Peyer's patch (tissue), 4 donors: ENCODE measurements at regions not wholly inside any gene's neighbourhood (a gene's known extent, or its start where the extent isn't known, plus 50 kb on each side); places are given as distances from the start of the nearest gene placed in this dataset.

ENCODE experiments used
- DNase-seq, 3 donors: peaks; one replicate each; pipeline ENCODE4 v3.0.0-alpha.2; 2017 to 2019
- H3K27ac ChIP-seq, 4 donors: fragments of 200-600 bp; sonication (generic); one replicate each; pipeline ENCODE4 v1.5.1; 2016 to 2019
- H3K27me3 ChIP-seq, 2 donors: fragments of 200-600 bp; sonication (generic); one replicate each; pipeline ENCODE4 v1.5.1; 2019
- H3K36me3 ChIP-seq, 3 donors: fragments of 200-600 bp; sonication (generic); one replicate each; pipeline ENCODE4 v1.5.1; 2016 to 2019
- H3K4me1 ChIP-seq, 4 donors: fragments of 200-600 bp; sonication (generic); one replicate each; pipeline ENCODE4 v1.5.1; 2016 to 2019
- H3K4me3 ChIP-seq, 4 donors: fragments of 200-600 bp; sonication (generic); 1 replicate in 3 of 4; 2 replicates in 1 of 4; pipeline ENCODE4 v1.5.1; 2016 to 2019; ENCODE audit warnings: mild to moderate bottlenecking in 1 of 4
- H3K9me3 ChIP-seq, 4 donors: fragments of 200-600 bp; sonication (generic); one replicate each; pipeline ENCODE4 v1.5.1; 2016 to 2019; ENCODE audit warnings: mild to moderate bottlenecking in 1 of 4
- CTCF ChIP-seq, 6 experiments: fragments of 450-650 bp in 4 of 6; fragments of 200-600 bp in 2 of 6; sonication (generic) in 1 of 6; IDR thresholded peaks; one replicate each; pipeline ENCODE4 v1.5.1; 2017 to 2019; ENCODE audit warnings: antibody characterized with exemption in 6 of 6, mild to moderate bottlenecking in 3 of 6, moderate library complexity in 1 of 6
- POLR2A ChIP-seq, 2 donors: fragments of 450-650 bp; IDR thresholded peaks; one replicate each; pipeline ENCODE4 v1.5.1; 2017; ENCODE audit warnings: antibody characterized with exemption in 2 of 2, mild to moderate bottlenecking in 2 of 2, moderate library complexity in 2 of 2

- H3K9me3 ChIP-seq, result no peaks in the 10 kb centered on the region
- DNase-seq, result no peak
- H3K36me3 ChIP-seq, result no peaks in the 10 kb centered on the region
- H3K4me1 ChIP-seq, result no peaks in the 10 kb centered on the region
- no peak overlapping the region for H3K4me3 ChIP-seq
- TF ChIP-seq CTCF (IDR thresholded peaks at IDR 0.05) (no peak), POLR2A (IDR thresholded peaks at IDR 0.05) (no peak)
- no peaks in the 10 kb centered on the region for H3K27me3 ChIP-seq
- no peak overlapping the region for H3K27ac ChIP-seq
Measured at GRCh38 chr13:65856431-65856830, 1373.7 kb downstream of the PCDH9 start.

GRCh38 chr13:65855242-65855805, 1374.8 kb downstream of the PCDH9 start:
- no peaks in the 10 kb centered on the region for H3K4me1 ChIP-seq
- no peak for DNase-seq
- H3K4me3 ChIP-seq, result no peak overlapping the region
- H3K9me3 ChIP-seq, result no peaks in the 10 kb centered on the region
- no peaks in the 10 kb centered on the region for H3K36me3 ChIP-seq
- TF ChIP-seq POLR2A (IDR thresholded peaks at IDR 0.05) (no peak), CTCF (IDR thresholded peaks at IDR 0.05) (no peak)
- H3K27ac ChIP-seq, result no peak overlapping the region
- H3K27me3 ChIP-seq, result no peaks in the 10 kb centered on the region

GRCh38 chr13:65854431-65854830, 1375.7 kb downstream of the PCDH9 start:
- no peak overlapping the region for H3K4me3 ChIP-seq
- no peak overlapping the region for H3K27ac ChIP-seq
- H3K36me3 ChIP-seq, result no peaks in the 10 kb centered on the region
- no peaks in the 10 kb centered on the region for H3K27me3 ChIP-seq
- no peaks in the 10 kb centered on the region for H3K9me3 ChIP-seq
- no peaks in the 10 kb centered on the region for H3K4me1 ChIP-seq
- no peak for TF ChIP-seq CTCF (IDR thresholded peaks at IDR 0.05)
- TF ChIP-seq POLR2A (IDR thresholded peaks at IDR 0.05), result no peak
- no peak for DNase-seq

- Histone ChIP-seq H3K27me3 (no peaks in the 10 kb centered on the region), H3K27ac (no peak overlapping the region), H3K4me3 (no peak overlapping the region), H3K9me3 (no peaks in the 10 kb centered on the region), H3K36me3 (no peaks in the 10 kb centered on the region), H3K4me1 (no peaks in the 10 kb centered on the region)
- TF ChIP-seq POLR2A (IDR thresholded peaks at IDR 0.05) (no peak), CTCF (IDR thresholded peaks at IDR 0.05) (no peak)
- DNase-seq, result no peak
Measured at GRCh38 chr13:65844266-65844841, 1385.8 kb downstream of the PCDH9 start.

- Histone ChIP-seq H3K27ac (no peak overlapping the region), H3K27me3 (no peaks in the 10 kb centered on the region), H3K4me1 (no peaks in the 10 kb centered on the region), H3K9me3 (no peaks in the 10 kb centered on the region), H3K36me3 (no peaks in the 10 kb centered on the region), H3K4me3 (no peak overlapping the region)
- TF ChIP-seq CTCF (IDR thresholded peaks at IDR 0.05), result no peak
- no peak for TF ChIP-seq POLR2A (IDR thresholded peaks at IDR 0.05)
- DNase-seq, result no peak
Measured at GRCh38 chr13:65843314-65843731, 1386.8 kb downstream of the PCDH9 start.
